ENCODE measurements at regions not wholly inside any gene's neighbourhood (a gene's known extent, or its start where the extent isn't known, plus 50 kb on each side); places are given as distances from the start of the nearest gene placed in this dataset.

DNA sequence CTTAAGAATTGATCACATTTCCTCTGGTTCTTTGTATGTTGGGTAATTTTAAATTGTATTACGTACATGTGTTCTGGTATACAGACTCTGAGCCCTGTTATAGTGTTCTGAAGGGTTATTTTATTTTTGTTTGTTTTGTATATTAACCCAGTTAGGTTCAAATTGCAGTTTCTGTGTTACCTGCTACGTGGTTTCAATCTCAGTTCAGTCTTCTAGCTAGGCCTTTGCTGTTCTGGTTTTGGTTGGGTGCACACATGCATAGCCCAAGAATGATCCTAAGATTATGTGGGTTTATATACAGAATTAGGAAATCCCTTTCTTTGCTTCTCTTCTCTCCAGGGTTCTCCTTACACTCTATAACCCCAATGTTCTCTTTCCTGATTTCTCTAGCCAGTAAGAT, 161.0 kb downstream of the PPP1R2C start:
- DNase-seq: no peak

DNA sequence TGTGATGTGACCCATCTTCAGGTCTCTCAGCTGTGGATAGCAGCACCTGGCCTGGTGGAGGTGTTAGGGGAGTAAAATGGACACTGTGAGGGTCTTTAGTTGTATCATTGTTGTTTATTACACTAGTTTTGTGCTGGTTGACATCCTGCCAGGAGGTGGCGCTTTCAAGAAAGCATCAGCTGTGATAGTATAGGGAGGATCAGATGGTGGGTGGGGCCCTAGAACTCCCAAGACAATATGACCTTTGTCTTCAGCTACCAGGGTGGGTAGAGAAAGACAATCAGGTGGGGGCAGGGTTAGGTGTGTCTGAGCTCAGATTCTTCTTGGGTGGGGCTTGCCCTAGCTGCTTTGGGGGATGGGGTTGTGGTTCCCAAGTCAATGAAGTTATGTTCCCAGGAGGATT, 162.8 kb downstream of the PPP1R2C start:
- peak in 1 of 2 donors; percentile 1 for DNase-seq

DNA sequence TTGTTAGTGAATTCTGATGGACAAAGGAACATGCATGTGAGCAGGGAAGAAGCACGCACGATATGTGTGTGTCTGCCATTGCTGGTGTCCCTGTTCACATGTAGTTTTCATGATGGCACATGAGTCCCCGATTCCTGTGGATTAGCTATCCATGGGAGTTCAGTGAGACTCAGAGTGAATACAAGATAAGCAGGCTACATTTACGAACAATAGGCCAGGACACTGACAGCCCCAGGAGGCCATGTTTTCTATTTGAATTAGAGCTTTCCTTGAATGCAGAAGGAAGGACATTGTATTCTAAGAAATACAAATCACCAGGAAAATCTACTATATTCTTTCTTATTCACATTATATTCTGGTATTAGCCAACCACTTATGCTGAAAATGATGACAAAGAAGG, 171.4 kb downstream of the PPP1R2C start:
- no peak for DNase-seq

DNA sequence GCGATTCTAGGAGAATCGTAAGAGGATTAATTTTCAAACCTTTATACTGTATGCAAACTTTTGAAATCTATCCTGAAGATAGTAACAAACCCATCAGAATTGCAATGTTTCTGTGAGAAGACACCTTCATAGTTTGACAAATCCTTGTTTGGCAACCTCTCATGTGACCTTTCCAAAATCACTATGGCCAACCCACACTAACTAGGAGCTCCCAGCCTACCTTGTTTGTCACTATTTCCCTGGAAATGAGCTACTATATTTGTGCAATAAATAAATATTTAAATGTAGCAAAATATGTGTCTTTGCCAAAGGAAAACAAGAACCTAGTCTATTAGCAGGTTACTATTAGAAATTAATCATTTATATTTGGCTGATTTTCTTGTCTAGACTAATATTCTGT, 173.7 kb downstream of the PPP1R2C start:
- DNase-seq: no peak

DNA sequence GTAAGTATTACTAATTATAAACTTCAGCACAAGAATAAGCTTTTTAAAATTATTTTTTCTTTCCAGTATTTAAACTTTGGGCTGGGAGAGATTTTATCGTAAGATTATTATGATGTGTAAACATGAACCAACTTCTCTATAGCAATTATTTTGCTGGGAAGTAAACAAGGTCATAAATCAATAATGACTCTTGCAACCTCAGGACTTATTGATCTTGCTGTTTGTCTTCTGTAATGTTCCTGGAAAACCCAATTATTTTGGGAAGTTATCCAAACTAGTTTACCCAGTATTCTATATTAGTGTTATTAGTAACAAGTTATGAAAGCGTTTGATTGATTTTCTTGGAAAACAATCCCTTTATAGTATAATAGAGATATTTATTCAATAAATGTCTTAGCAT, 174.9 kb downstream of the PPP1R2C start:
- DNase-seq: no peak

DNA sequence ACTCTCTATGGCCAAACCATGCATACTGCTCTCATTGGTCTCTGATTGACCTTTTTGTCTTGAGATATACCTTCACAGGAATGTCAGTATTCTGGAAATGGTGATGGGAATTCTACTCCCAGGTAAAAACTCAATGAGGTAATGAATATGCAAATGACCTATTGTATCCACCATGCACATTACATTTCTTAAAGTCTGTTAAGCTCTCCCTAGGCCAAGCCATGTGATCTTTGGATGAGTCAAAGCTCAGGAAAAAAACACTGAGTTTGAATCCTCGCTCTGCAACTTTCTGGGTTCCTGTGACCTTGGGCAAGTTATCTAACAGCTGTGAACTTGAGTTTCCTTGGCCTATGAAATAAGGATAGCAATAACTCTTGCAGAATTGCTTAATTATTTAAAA, 175.4 kb downstream of the PPP1R2C start:
- DNase-seq: no peak

DNA sequence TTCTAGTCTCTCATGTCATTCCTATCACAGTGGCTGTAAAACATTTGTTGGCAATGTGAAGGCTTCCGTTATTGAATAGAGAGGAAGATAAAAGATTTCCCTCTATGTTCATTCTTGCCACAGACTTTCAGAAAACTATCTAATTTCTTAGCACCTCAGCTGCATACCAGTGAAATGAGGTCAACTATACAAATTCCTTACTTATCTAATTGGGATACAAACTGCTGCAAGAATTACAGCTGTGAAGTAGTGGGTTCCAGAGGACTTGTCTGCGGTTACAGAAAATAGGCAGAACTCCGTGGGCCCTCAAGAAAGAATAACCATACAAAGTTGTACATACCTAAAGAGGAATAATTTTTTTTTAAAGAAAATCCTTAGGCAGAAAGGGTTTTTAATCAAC, 175.8 kb downstream of the PPP1R2C start:
- no peak for DNase-seq

DNA sequence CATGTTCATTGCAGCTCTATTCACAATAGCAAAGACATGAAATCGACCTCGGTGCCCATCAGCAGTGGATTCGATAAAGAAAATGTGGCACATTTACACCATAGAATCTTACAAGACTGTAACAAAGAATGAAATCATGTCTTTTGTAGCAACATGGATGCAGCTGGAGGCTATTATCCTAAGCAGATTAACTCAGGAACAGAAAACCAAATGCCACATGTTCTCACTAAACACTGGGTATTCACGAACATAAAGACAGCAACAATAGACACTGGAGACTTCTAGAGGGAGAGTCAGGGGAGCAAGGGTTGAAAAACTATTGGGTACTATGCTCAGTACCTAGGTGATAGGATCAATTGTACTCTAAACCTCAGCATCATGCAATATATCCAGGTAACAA, 180.5 kb downstream of the PPP1R2C start:
- no peak for DNase-seq

DNA sequence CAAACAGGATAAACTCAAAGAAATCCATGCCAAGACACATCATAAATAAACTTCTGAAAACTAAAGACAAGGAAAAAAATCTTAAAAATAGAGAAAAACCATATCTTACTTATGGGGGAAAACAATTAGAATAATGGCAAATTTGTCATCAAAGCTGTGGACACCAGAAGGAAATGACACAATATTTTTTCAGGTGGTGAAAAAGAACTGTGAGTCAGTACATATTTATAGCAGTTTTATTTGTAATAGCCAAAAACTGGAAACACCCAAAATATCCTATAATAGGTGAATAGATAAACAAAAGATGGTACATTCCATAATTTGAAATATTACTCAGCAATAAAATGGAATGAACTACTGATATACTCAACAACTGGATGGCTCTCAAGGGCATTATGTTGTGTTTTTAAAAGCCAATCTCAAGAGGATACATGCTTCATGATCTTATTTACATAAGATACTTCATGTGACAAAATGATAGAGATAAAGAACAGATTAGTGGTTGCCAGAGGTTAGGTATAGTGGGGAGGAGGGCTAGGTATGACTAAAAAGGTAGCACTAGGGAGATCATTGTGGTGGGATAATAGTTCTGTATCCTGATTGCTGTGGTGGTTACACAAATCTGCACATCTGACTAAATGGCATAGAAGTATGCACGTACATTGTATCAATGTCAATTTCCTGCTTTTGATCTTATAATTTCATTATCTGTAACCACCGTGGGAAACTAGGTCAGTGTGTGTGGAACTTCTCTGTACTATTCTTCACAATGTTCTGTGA, 191.9 kb downstream of the PPP1R2C start:
- DNase-seq: no peak

DNA sequence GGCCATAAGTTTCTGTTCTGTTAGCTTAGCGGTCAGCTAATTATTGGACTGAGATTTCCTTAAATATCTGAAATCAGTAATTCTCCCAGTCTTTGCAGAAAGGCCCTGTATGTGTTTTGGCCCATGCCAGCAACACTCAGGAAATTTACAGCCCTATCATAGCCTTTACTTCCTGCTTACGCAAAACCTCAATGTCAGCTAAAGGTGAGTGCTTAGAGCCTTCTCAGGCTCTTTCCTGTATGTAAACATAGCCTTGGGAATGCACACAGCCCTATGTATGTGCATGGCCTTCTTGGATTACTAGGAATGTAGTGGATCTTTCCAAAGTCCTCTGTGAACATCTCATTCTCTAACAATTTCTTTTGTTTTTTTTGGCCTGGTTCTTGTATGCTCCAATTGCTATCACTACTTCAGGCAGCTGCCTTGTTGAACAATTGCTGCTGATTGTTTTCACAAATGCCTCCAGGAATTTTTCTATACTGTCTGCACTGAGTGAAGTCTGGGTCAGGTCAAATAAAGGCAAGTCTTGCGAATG, 200.0 kb downstream of the PPP1R2C start:
- DNase-seq: no peak

DNA sequence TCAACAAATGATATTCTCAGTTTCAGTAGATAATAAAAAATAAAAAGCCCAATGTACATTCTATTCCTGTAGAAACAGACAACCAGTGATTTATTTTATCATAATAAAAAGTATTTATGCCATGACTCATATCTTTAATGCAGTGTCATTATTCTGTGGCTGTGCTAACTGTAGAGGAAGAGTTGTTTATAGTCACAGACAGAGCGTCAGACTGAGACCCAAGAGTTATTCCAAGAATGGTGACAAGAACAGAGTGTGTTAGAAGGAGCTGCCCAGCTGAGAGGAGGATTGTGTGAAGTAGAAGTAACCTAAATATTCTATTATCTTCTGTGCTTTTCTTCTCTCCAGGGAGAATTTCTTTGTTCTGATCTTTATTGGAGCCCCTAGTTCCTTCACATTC, 210.7 kb downstream of the PPP1R2C start:
- no peak for DNase-seq

DNA sequence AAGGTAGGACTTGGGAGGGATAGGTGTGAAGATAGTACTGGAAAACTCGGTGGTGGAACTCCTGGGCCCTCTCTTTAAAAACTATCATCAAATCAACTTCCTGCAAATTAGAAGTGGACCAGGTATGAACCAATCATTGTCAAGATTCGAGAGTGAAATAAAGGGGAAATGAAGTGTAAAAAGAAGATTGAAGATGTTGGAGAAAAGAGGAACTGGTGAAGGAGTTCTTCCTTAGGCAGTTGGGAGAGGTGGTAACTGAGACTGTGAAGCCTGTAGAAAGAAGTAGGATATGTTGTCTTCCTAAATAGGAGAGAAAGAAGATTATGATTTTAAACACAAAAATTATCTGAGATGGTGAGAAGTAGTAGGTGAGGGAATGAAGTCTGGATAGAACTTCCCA, 212.2 kb downstream of the PPP1R2C start:
- DNase-seq: no peak

DNA sequence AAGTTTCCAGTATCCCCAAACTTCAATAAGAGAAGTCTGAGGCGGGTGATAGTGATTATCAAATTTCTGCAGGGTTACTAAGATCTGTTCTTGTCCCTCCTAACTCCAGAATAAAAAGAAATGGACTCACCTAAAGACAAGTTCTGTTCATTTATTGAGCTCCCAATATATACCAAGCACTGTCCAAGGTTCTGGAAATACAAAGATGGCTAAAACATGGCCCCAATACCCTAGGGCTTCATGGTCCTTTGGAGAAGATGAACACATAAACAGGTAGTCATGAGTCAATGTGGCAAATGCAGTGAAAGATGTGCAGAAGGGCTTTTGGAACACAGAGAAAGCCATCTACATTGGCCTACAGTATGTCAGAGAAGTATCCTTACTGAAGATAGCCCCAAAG, 231.2 kb downstream of the PPP1R2C start:
- DNase-seq: no peak

DNA sequence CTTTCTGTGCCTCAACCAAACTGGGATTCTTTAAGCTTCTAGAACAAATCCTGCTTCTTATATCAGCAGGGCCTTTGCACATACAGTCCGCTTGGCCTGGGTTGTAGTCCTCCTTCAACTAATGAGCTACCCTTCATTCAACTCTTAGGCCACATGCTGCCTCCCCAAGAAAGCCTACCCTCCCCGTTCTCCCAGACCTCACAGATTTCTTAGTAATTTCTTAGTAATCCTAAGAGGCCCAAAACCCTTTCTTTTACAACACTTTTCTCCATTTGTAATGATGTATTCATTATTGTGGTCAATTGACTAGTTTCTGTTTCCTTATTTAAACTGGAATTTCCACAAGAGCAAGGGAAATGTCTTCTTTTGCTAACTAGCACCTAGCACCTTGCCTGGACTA, 233.1 kb downstream of the PPP1R2C start:
- no peak for DNase-seq

DNA sequence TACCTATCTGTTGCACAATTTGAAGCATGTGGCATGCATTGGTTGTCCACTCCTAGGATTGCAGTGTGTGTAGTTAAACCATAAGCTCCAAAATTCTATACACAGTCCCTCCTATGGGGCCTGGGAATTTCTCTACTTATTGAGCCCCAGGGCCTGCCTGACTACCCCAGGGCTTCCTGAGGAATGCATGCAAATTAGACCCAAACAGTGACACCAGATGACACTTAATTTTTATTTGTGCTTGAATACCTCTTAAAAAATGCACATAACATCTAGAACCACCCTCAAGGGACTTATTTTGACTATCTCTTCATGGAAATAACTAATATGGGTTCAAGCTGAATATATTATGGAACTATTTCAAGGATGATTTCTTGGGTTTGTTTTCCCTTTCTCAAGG, 236.4 kb downstream of the PPP1R2C start:
- no peak for DNase-seq

DNA sequence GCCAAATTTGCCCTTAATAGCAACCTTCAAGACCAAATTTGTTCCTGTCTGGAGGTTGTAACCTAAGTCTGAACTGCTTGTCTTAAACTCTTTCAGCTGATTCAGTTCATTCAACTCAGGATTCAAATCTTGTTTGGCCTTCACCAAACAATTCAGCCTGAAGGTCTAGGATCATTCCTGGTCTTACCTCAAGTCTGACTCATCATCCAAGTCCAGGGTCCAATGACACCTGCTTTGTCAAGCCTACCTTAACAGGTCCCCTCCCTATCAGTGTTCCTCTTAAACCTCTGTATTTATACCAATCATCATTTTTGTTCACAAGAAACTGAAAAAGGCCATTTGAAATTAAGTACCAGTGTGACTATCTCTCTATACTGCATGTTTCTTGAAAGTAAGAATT, 237.8 kb downstream of the PPP1R2C start:
- DNase-seq: no peak

DNA sequence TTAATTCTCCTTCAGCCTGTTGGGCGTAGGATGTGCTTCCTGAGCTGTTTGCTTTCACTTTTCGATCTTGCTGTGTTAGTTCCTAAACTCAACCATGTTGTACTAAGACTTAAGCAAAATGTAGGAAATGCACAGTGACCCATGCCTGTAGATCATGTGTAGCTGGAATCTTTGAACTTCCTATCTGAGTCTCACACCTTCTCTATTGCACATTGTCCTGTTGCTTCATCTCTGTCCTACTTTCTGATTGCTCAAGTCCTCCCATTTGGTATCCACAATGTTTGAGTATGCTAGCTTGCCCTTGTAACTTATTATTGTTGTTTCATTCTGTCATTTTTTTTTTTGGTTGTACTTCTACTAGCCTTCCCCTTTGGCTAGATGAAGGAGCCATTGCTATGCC, 239.6 kb downstream of the PPP1R2C start:
- DNase-seq: no peak

DNA sequence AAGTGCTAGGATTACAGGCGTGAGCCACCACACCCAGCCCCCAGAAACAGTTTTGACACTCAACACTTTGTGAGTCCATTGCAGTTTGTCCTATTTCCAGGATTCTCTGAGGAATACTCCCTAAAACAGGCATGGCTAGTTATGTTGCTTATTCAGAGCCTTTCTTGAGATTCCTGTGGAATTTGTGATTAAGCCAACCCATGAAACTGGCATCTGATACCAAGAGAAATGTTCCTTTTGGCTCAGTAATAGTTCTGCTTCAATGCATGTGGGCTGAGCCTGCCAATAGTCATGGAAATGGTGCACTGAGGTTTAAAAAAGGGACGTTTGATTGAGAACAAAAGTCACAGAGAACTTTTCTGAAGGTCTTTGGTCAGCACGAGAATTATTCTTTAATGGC, 241.7 kb downstream of the PPP1R2C start:
- DNase-seq: no peak

DNA sequence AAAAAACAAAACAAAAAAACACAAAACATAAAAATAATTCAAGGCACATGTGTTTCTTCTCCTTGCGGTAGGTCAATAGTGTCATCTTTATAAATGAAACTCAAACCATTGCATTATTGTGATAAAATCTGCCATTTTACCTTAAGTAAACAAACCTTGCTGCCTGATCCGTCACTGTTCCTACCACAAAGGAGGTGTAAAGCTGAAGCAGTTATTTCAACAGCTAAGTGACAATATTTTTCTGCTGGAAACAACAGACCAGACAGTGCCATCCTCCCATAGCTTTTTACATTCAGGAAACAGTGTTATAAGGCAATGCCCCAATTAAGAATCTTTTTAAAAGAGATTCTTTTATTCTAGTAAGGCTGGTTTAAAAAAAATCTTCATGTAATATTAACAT, 242.7 kb downstream of the PPP1R2C start:
- DNase-seq: no peak

DNA sequence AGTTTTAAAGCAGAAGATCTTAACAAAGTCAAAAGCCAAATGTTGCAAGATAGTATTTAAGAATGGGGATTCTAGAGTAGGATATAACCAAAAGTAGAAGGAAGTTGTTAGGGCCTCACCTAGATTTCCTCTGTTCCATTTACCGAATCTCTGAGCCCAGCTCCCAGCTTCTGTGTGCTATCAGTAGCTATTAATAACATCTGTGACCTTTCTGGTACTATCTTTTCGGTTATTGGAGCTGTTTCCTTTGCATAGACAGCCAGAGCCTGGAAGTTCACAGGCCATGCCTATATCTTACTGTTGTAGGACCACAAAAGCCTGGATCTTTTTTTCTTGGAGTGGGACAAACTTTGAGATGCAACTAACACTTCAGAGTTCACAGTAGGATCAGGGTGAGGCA, 244.2 kb downstream of the PPP1R2C start:
- no peak for DNase-seq

DNA sequence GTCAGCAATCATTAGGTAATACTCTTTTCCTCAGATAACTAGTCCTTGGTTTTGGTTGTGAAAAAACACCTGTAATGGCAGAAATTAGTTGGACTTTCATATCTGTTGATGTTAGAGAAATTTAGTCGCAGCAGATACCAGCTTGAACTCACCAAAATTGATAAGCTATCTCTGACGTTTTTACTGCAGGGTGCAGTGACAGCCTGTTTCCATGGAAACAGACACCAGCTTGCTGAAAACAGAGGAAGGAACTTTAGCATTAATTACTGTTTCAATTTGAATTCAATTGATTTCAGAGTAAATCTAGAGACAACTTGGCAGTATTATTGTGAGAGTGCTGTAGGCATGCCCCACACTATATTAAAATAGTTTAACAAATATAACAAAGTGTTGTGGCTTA, 246.5 kb downstream of the PPP1R2C start:
- no peak for DNase-seq

DNA sequence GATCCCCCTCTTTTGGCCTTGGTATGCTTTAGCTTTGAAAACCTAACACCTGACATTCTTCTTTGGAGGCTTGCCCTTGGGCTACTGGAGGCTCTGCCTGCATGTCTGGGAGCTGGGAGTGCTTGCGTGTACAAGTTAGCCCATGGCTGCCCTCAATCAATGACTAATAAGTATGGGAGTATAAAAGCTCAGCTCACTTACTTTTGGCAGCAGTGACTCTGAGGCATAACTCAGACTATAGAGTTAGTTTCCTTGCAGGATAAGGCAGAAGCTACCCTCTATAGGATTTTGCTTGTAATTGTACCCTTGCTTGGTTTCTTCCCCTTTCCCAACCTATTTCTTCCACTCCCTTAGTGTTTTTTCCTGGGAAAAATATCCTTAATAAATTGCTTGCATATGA, 247.9 kb downstream of the PPP1R2C start:
- DNase-seq: no peak

DNA sequence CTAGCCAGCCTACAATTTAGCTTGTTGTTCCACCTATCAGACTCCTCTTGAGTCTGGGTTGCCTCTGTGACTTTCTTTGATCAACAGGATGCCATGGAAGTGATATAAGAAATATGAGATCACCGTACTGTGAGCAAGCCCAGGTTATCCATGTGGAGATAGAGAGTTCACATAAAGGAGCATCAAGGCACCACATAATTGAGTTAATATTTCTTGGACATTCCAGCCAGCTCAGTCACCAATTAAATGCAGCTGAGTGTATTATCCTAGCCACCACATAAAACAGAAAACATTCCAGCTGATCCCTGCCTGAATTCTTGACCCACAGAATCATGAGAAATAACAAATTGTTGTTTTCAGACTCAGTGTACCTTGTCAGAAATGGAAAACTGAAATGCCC, 253.6 kb downstream of the PPP1R2C start:
- DNase-seq: no peak

DNA sequence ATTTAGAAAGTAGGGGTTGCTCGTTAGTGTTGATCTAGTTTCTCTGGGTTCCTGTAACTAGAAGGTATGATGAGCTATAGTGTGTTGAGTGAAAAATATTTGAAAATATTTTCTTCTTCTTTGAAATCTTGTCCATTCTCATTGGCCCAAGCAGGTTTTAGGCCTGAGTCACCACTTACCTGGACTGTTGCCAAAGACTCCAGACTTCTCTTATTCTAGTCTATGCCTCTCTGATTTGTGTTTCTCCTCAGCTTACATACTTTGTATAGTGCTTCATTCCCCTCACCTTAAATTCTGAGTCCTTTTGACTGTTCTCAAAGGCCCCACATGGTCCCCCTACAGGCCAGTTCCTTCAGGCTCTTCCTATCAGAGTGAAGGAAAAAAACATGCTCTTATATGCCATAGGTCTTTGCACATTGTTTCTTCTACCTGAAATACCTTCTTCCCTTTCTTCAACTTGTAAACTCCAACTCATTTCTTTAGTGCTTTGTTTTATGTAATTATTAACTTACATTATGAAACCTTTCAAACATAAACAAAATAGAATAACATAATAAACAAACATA, 258.2 kb downstream of the PPP1R2C start:
- DNase-seq: no peak

DNA sequence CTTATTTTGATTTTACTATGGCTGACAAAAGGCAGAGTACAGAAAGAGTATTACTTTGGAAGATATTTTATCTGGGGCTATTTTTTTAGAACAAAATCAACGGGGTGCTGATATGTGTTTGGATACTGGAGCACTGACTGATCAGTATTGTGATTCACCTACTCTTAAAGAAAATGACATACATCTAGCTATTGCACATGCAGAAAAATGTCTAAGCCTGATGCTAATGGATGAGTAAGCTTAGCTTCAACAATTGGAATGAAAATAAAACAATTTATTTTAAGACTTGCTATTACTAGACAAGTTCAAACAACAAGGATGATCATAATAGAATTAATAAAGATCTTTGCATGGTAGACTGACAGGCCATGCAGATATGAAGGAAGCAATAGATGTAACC, 262.0 kb downstream of the PPP1R2C start:
- no peak for DNase-seq

Measured in stimulated activated CD4-positive, alpha-beta T cell treated with anti-CD3 and anti-CD28 coated beads, Interleukin-2, amount 100 ng/mL, for 24 hours (primary cell).